ENCODE measurements at regions not wholly inside any gene's neighbourhood (a gene's known extent, or its start where the extent isn't known, plus 50 kb on each side); places are given as distances from the start of the nearest gene placed in this dataset.

GRCh38 chr3:144073698-144074097 lies 102.1 kb downstream of the DIPK2A start:
- Histone ChIP-seq H3K4me1 (ENCODE audit: control insufficient read depth, insufficient read depth, low read length) (no peaks in the 10 kb centered on the region), H3K4me3 (ENCODE audit: low read length) (no peak overlapping the region), H3K36me3 (ENCODE audit: control insufficient read depth, insufficient read depth, low read length, severe bottlenecking) (no peaks in the 10 kb centered on the region), H3K9ac (ENCODE audit: low read length) (no peak overlapping the region), H3K27me3 (replicated peaks; ENCODE audit: control insufficient read depth, insufficient read depth, low read length) (no peaks in the 10 kb centered on the region), H3K9me3 (ENCODE audit: control insufficient read depth, low read length) (peaks cover 10% of the 10 kb centered on the region)
- DNase-seq (ENCODE audit: low read depth) = peak; percentile 52

GRCh38 chr3:144079634-144080033 lies 108.0 kb downstream of the DIPK2A start:
- Histone ChIP-seq H3K9ac (ENCODE audit: low read length) (no peak overlapping the region), H3K9me3 (ENCODE audit: control insufficient read depth, low read length) (no peaks in the 10 kb centered on the region), H3K4me1 (ENCODE audit: control insufficient read depth, insufficient read depth, low read length) (no peaks in the 10 kb centered on the region), H3K27me3 (replicated peaks; ENCODE audit: control insufficient read depth, insufficient read depth, low read length) (no peaks in the 10 kb centered on the region), H3K4me3 (ENCODE audit: low read length) (no peak overlapping the region), H3K36me3 (ENCODE audit: control insufficient read depth, insufficient read depth, low read length, severe bottlenecking) (no peaks in the 10 kb centered on the region)
- no peak for DNase-seq (ENCODE audit: low read depth)

GRCh38 chr3:144084929-144085328 lies 113.3 kb downstream of the DIPK2A start:
- Histone ChIP-seq H3K4me1 (ENCODE audit: control insufficient read depth, insufficient read depth, low read length) (no peaks in the 10 kb centered on the region), H3K9me3 (ENCODE audit: control insufficient read depth, low read length) (no peaks in the 10 kb centered on the region), H3K4me3 (ENCODE audit: low read length) (no peak overlapping the region), H3K9ac (ENCODE audit: low read length) (no peak overlapping the region), H3K27me3 (replicated peaks; ENCODE audit: control insufficient read depth, insufficient read depth, low read length) (no peaks in the 10 kb centered on the region), H3K36me3 (ENCODE audit: control insufficient read depth, insufficient read depth, low read length, severe bottlenecking) (no peaks in the 10 kb centered on the region)
- DNase-seq (ENCODE audit: low read depth) = no peak

GRCh38 chr3:144085964-144086363 lies 114.3 kb downstream of the DIPK2A start:
- H3K4me3 ChIP-seq (ENCODE audit: low read length) = no peak overlapping the region
- H3K4me1 ChIP-seq (ENCODE audit: control insufficient read depth, insufficient read depth, low read length) = no peaks in the 10 kb centered on the region
- H3K27me3 ChIP-seq (replicated peaks; ENCODE audit: control insufficient read depth, insufficient read depth, low read length) = no peaks in the 10 kb centered on the region
- no peak for DNase-seq (ENCODE audit: low read depth)
- H3K9ac ChIP-seq (ENCODE audit: low read length) = no peak overlapping the region
- no peaks in the 10 kb centered on the region for H3K36me3 ChIP-seq (ENCODE audit: control insufficient read depth, insufficient read depth, low read length, severe bottlenecking)
- no peaks in the 10 kb centered on the region for H3K9me3 ChIP-seq (ENCODE audit: control insufficient read depth, low read length)

GRCh38 chr3:144096016-144096415 lies 124.4 kb downstream of the DIPK2A start:
- peak; percentile 46 for DNase-seq (ENCODE audit: low read depth)
- Histone ChIP-seq H3K4me1 (ENCODE audit: control insufficient read depth, insufficient read depth, low read length) (no peaks in the 10 kb centered on the region), H3K9ac (ENCODE audit: low read length) (no peak overlapping the region)

GRCh38 chr3:144097163-144097562 lies 125.5 kb downstream of the DIPK2A start:
- H3K9me3 ChIP-seq (ENCODE audit: control insufficient read depth, low read length) = no peaks in the 10 kb centered on the region

More at GRCh38 chr3:144096016-144096415, 124.4 kb downstream of the DIPK2A start:
- no peaks in the 10 kb centered on the region for H3K27me3 ChIP-seq (replicated peaks; ENCODE audit: control insufficient read depth, insufficient read depth, low read length)
- H3K9me3 ChIP-seq (ENCODE audit: control insufficient read depth, low read length) = no peaks in the 10 kb centered on the region
- H3K36me3 ChIP-seq (ENCODE audit: control insufficient read depth, insufficient read depth, low read length, severe bottlenecking) = no peaks in the 10 kb centered on the region
- H3K4me3 ChIP-seq (ENCODE audit: low read length) = no peak overlapping the region

GRCh38 chr3:144098691-144099090 lies 127.1 kb downstream of the DIPK2A start:
- no peaks in the 10 kb centered on the region for H3K9me3 ChIP-seq (ENCODE audit: control insufficient read depth, low read length)
- H3K27me3 ChIP-seq (replicated peaks; ENCODE audit: control insufficient read depth, insufficient read depth, low read length) = no peaks in the 10 kb centered on the region
- no peak overlapping the region for H3K9ac ChIP-seq (ENCODE audit: low read length)
- H3K36me3 ChIP-seq (ENCODE audit: control insufficient read depth, insufficient read depth, low read length, severe bottlenecking) = no peaks in the 10 kb centered on the region
- H3K4me3 ChIP-seq (ENCODE audit: low read length) = no peak overlapping the region
- DNase-seq (ENCODE audit: low read depth) = no peak
- no peaks in the 10 kb centered on the region for H3K4me1 ChIP-seq (ENCODE audit: control insufficient read depth, insufficient read depth, low read length)

More at GRCh38 chr3:144097163-144097562, 125.5 kb downstream of the DIPK2A start:
- no peak overlapping the region for H3K4me3 ChIP-seq (ENCODE audit: low read length)
- H3K27me3 ChIP-seq (replicated peaks; ENCODE audit: control insufficient read depth, insufficient read depth, low read length) = no peaks in the 10 kb centered on the region
- H3K4me1 ChIP-seq (ENCODE audit: control insufficient read depth, insufficient read depth, low read length) = no peaks in the 10 kb centered on the region
- H3K36me3 ChIP-seq (ENCODE audit: control insufficient read depth, insufficient read depth, low read length, severe bottlenecking) = no peaks in the 10 kb centered on the region
- no peak for DNase-seq (ENCODE audit: low read depth)
- no peak overlapping the region for H3K9ac ChIP-seq (ENCODE audit: low read length)

- no peaks in the 10 kb centered on the region for H3K4me1 ChIP-seq (ENCODE audit: control insufficient read depth, insufficient read depth, low read length)
- DNase-seq (ENCODE audit: low read depth) = peak; percentile 7
- H3K36me3 ChIP-seq (ENCODE audit: control insufficient read depth, insufficient read depth, low read length, severe bottlenecking) = no peaks in the 10 kb centered on the region
- H3K4me3 ChIP-seq (ENCODE audit: low read length) = no peak overlapping the region
- no peaks in the 10 kb centered on the region for H3K9me3 ChIP-seq (ENCODE audit: control insufficient read depth, low read length)
- H3K27me3 ChIP-seq (replicated peaks; ENCODE audit: control insufficient read depth, insufficient read depth, low read length) = no peaks in the 10 kb centered on the region
- H3K9ac ChIP-seq (ENCODE audit: low read length) = no peak overlapping the region
Observed at GRCh38 chr3:144102421-144102820, 130.8 kb downstream of the DIPK2A start.

GRCh38 chr3:144104186-144104585 lies 132.6 kb downstream of the DIPK2A start:
- Histone ChIP-seq H3K36me3 (ENCODE audit: control insufficient read depth, insufficient read depth, low read length, severe bottlenecking) (no peaks in the 10 kb centered on the region), H3K4me1 (ENCODE audit: control insufficient read depth, insufficient read depth, low read length) (no peaks in the 10 kb centered on the region), H3K27me3 (replicated peaks; ENCODE audit: control insufficient read depth, insufficient read depth, low read length) (no peaks in the 10 kb centered on the region), H3K4me3 (ENCODE audit: low read length) (no peak overlapping the region), H3K9ac (ENCODE audit: low read length) (no peak overlapping the region), H3K9me3 (ENCODE audit: control insufficient read depth, low read length) (no peaks in the 10 kb centered on the region)
- DNase-seq (ENCODE audit: low read depth) = no peak

- Histone ChIP-seq H3K9me3 (ENCODE audit: control insufficient read depth, low read length) (no peaks in the 10 kb centered on the region), H3K4me3 (ENCODE audit: low read length) (no peak overlapping the region), H3K27me3 (replicated peaks; ENCODE audit: control insufficient read depth, insufficient read depth, low read length) (no peaks in the 10 kb centered on the region), H3K4me1 (ENCODE audit: control insufficient read depth, insufficient read depth, low read length) (no peaks in the 10 kb centered on the region), H3K9ac (ENCODE audit: low read length) (no peak overlapping the region), H3K36me3 (ENCODE audit: control insufficient read depth, insufficient read depth, low read length, severe bottlenecking) (no peaks in the 10 kb centered on the region)
- DNase-seq (ENCODE audit: low read depth) = no peak
Observed at GRCh38 chr3:144104679-144105078, 133.1 kb downstream of the DIPK2A start.

- DNase-seq (ENCODE audit: low read depth) = no peak
Observed at GRCh38 chr3:144105542-144105941, 133.9 kb downstream of the DIPK2A start.

GRCh38 chr3:144106970-144107369 lies 135.3 kb downstream of the DIPK2A start:
- no peaks in the 10 kb centered on the region for H3K27me3 ChIP-seq (replicated peaks; ENCODE audit: control insufficient read depth, insufficient read depth, low read length)
- no peak overlapping the region for H3K9ac ChIP-seq (ENCODE audit: low read length)
- DNase-seq (ENCODE audit: low read depth) = no peak
- H3K4me3 ChIP-seq (ENCODE audit: low read length) = no peak overlapping the region
- H3K9me3 ChIP-seq (ENCODE audit: control insufficient read depth, low read length) = no peaks in the 10 kb centered on the region
- H3K36me3 ChIP-seq (ENCODE audit: control insufficient read depth, insufficient read depth, low read length, severe bottlenecking) = no peaks in the 10 kb centered on the region
- H3K4me1 ChIP-seq (ENCODE audit: control insufficient read depth, insufficient read depth, low read length) = no peaks in the 10 kb centered on the region

More at GRCh38 chr3:144105542-144105941, 133.9 kb downstream of the DIPK2A start:
- H3K9me3 ChIP-seq (ENCODE audit: control insufficient read depth, low read length) = no peaks in the 10 kb centered on the region
- H3K36me3 ChIP-seq (ENCODE audit: control insufficient read depth, insufficient read depth, low read length, severe bottlenecking) = no peaks in the 10 kb centered on the region
- no peak overlapping the region for H3K9ac ChIP-seq (ENCODE audit: low read length)
- no peaks in the 10 kb centered on the region for H3K27me3 ChIP-seq (replicated peaks; ENCODE audit: control insufficient read depth, insufficient read depth, low read length)
- H3K4me1 ChIP-seq (ENCODE audit: control insufficient read depth, insufficient read depth, low read length) = no peaks in the 10 kb centered on the region
- no peak overlapping the region for H3K4me3 ChIP-seq (ENCODE audit: low read length)
